ENCODE measurements at regions not wholly inside any gene's neighbourhood (a gene's known extent, or its start where the extent isn't known, plus 50 kb on each side); places are given as distances from the start of the nearest gene placed in this dataset.

DNA sequence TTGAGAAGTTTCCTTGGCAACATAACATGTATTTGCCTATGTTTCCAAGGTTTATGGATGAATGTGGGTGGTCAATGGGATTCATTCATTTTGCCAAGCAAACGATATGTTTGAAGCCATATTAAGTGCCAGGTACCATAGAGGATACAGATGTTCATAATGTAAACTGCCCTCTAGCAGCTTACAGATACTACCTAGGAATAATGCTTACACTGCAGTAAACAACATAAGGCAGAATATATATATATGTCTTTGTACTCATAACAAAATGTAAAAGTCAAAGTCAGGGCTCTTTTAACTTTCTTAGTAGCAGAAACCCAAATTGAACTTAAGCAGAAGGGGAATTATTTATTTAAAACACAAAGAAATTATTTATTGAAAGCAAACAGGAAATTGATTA lies 171.6 kb upstream of the TNP1 start:
- H3K36me3 Mint-ChIP-seq: no peaks in the 10 kb centered on the region
- Histone ChIP-seq H3K79me2 (ENCODE audit: insufficient read depth, low read length) (no peaks in the 10 kb centered on the region), H3K9me3 (replicated peaks in 1 of 2; ENCODE audit: control insufficient read depth in 1 of 2, insufficient read depth in 1 of 2, low read length in 2 of 2) (no peaks in the 10 kb centered on the region), H3K4me3 (replicated peaks in 1 of 3; ENCODE audit: low read depth in 2 of 3, low read length in 3 of 3) (no peak overlapping the region), H3K4me1 (ENCODE audit: control insufficient read depth in 1 of 2, insufficient read depth in 2 of 2, low read length in 2 of 2) (no peaks in the 10 kb centered on the region), H4K20me1 (ENCODE audit: insufficient read depth, low read length) (no peaks in the 10 kb centered on the region), H2AFZ (ENCODE audit: insufficient read depth, low read depth, low read length, poor library complexity, severe bottlenecking) (no peak overlapping the region), H3K9ac (ENCODE audit: insufficient read depth, low read length, poor library complexity, severe bottlenecking) (no peak overlapping the region), H3K27ac (ENCODE audit: low read depth in 1 of 2, low read length in 2 of 2) (no peak overlapping the region), H3K27me3 (ENCODE audit: control insufficient read depth in 2 of 2, insufficient read depth in 2 of 2, low read length in 2 of 2) (peaks cover 2 to 3% of the 10 kb centered on the region in 2 donors), H3K4me2 (replicated peaks; ENCODE audit: extremely low read depth, low read length, poor library complexity, severe bottlenecking) (no peak overlapping the region), H3K36me3 (replicated peaks in 1 of 2; ENCODE audit: control insufficient read depth in 1 of 2, insufficient read depth in 2 of 2, low read length in 2 of 2) (no peaks in the 10 kb centered on the region)
- WGBS (ENCODE audit: insufficient coverage): no CpG with 5 or more reads among the region's 1 CpG
- no peak overlapping the region for H3K27ac Mint-ChIP-seq
- TF ChIP-seq CTCF (IDR thresholded peaks at IDR 0.05): no peak
- intact Hi-C loops (cut with micrococcal nuclease): no loop called here
- H3K9me3 Mint-ChIP-seq: no peaks in the 10 kb centered on the region
- no peaks in the 10 kb centered on the region for H3K4me1 Mint-ChIP-seq
- H3K27me3 Mint-ChIP-seq (ENCODE audit: low read depth in 3 of 3): peaks cover 7 to 34% (median 16%) of the 10 kb centered on the region in 3 donors
- DNase-seq: no peak
- no peak overlapping the region for H3K4me3 Mint-ChIP-seq

DNA sequence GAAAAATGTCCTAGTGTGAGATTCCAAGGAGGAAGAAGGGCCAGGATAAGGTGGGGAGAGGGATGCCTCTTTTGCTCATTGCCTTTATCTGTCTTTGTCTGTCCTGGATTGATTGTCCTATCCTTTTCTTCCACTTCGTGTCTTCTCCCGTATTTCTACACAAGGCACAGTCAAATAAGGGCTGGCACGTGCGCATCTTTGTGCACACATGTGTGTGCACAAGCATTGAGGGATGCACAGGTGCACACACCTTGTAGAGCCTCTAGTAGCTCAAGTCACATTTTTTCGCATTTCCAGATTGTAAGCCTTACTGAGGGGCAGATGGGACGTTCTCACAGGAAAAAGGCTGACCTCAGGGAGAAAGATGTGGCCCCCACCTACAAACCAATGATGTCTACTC lies 170.2 kb upstream of the TNP1 start:
- H2AFZ ChIP-seq (ENCODE audit: insufficient read depth, low read depth, low read length, poor library complexity, severe bottlenecking): no peak overlapping the region
- no peaks in the 10 kb centered on the region for H3K9me3 ChIP-seq (replicated peaks in 1 of 2; ENCODE audit: control insufficient read depth in 1 of 2, insufficient read depth in 1 of 2, low read length in 2 of 2)
- no peaks in the 10 kb centered on the region for H4K20me1 ChIP-seq (ENCODE audit: insufficient read depth, low read length)
- Mint-ChIP-seq H3K36me3 (no peaks in the 10 kb centered on the region), H3K27ac (no peak overlapping the region), H3K27me3 (ENCODE audit: low read depth in 3 of 3) (peaks cover 6 to 30% (median 12%) of the 10 kb centered on the region in 3 donors), H3K4me1 (no peaks in the 10 kb centered on the region), H3K9me3 (no peaks in the 10 kb centered on the region), H3K4me3 (no peak overlapping the region)
- no peak for DNase-seq
- H3K36me3 ChIP-seq (replicated peaks in 1 of 2; ENCODE audit: control insufficient read depth in 1 of 2, insufficient read depth in 2 of 2, low read length in 2 of 2): no peaks in the 10 kb centered on the region
- H3K4me2 ChIP-seq (replicated peaks; ENCODE audit: extremely low read depth, low read length, poor library complexity, severe bottlenecking): no peak overlapping the region
- no peaks in the 10 kb centered on the region for H3K79me2 ChIP-seq (ENCODE audit: insufficient read depth, low read length)
- TF ChIP-seq CTCF (IDR thresholded peaks at IDR 0.05): no peak
- no peaks in the 10 kb centered on the region for H3K4me1 ChIP-seq (ENCODE audit: control insufficient read depth in 1 of 2, insufficient read depth in 2 of 2, low read length in 2 of 2)
- no peak overlapping the region for H3K27ac ChIP-seq (ENCODE audit: low read depth in 1 of 2, low read length in 2 of 2)
- intact Hi-C loops (cut with micrococcal nuclease): no loop called here
- peaks cover 2 to 3% of the 10 kb centered on the region in 2 donors for H3K27me3 ChIP-seq (ENCODE audit: control insufficient read depth in 2 of 2, insufficient read depth in 2 of 2, low read length in 2 of 2)
- WGBS (ENCODE audit: insufficient coverage): 100% methylated on average over 3 of the region's 6 CpGs
- H3K9ac ChIP-seq (ENCODE audit: insufficient read depth, low read length, poor library complexity, severe bottlenecking): no peak overlapping the region
- no peak overlapping the region for H3K4me3 ChIP-seq (replicated peaks in 1 of 3; ENCODE audit: low read depth in 2 of 3, low read length in 3 of 3)

Data from CD14-positive monocyte (primary cell).